DND-41 (cell line): ENCODE measurements at regions not wholly inside any gene's neighbourhood (a gene's known extent, or its start where the extent isn't known, plus 50 kb on each side); places are given as distances from the start of the nearest gene placed in this dataset.

Experiments used
- ATAC-seq: fragments of 200-7000 bp; cut with Tn5 transposase; 3 replicates; pipeline ENCODE4 v1.9.1; 2021; ENCODE audit warnings: low read depth; ENCODE audit not compliant: insufficient read depth
- DNase-seq: peaks from one replicate; pipeline ENCODE4 v3.0.0-alpha.2; 2020
- H2AFZ ChIP-seq: 2 replicates; pipeline ENCODE4 v1.6.0; 2012; ENCODE audit warnings: low read depth, low read length
- H3K27ac ChIP-seq: 2 replicates; pipeline ENCODE4 v1.5.1; 2012; ENCODE audit warnings: low read length, inconsistent platforms
- H3K27me3 ChIP-seq: fragments of 200-600 bp; sonication (generic); 2 replicates; pipeline ENCODE4 v1.6.0; 2012; ENCODE audit warnings: low read length, mild to moderate bottlenecking, inconsistent platforms; ENCODE audit not compliant: insufficient read depth, poor library complexity
- H3K36me3 ChIP-seq: 2 replicates; pipeline ENCODE4 v1.5.1; 2012; ENCODE audit warnings: low read length, inconsistent platforms; ENCODE audit not compliant: insufficient read depth
- H3K4me1 ChIP-seq: 2 replicates; pipeline ENCODE4 v1.5.1; 2012; ENCODE audit warnings: mild to moderate bottlenecking, low read length; ENCODE audit not compliant: insufficient read depth
- H3K4me2 ChIP-seq: 2 replicates; pipeline ENCODE4 v1.6.0; 2012; ENCODE audit warnings: mild to moderate bottlenecking, moderate library complexity, low read length, inconsistent platforms; ENCODE audit not compliant: insufficient read depth
- H3K4me3 ChIP-seq, 2 experiments: fragments of 200-600 bp in 1 of 2; shearing (Covaris generic) in 1 of 2; 2 replicates each; pipeline ENCODE4 v1.5.1; 2012 to 2016; ENCODE audit warnings: inconsistent platforms in 2 of 2, low read length in 2 of 2, mild to moderate bottlenecking in 2 of 2, low read depth in 1 of 2, moderate library complexity in 1 of 2
- H3K79me2 ChIP-seq: 2 replicates; pipeline ENCODE4 v1.6.0; 2012; ENCODE audit warnings: low read length, inconsistent platforms; ENCODE audit not compliant: insufficient read depth
- H3K9ac ChIP-seq: 2 replicates; pipeline ENCODE4 v1.6.0; 2012; ENCODE audit warnings: low read depth, mild to moderate bottlenecking, inconsistent platforms, low read length, moderate library complexity
- H3K9me3 ChIP-seq: 2 replicates; pipeline ENCODE4 v1.5.1; 2012; ENCODE audit warnings: low read length, moderate library complexity, mild to moderate bottlenecking, inconsistent platforms; ENCODE audit not compliant: insufficient read depth, severe bottlenecking
- H4K20me1 ChIP-seq: 2 replicates; pipeline ENCODE4 v1.6.0; 2012; ENCODE audit warnings: low read length; ENCODE audit not compliant: insufficient read depth
- CTCF ChIP-seq: IDR thresholded peaks from 2 replicates; pipeline ENCODE4 v1.5.1; 2012; ENCODE audit warnings: borderline replicate concordance, low read length, moderate library complexity, mild to moderate bottlenecking; ENCODE audit not compliant: poor library complexity, severe bottlenecking; ENCODE audit errors: extremely low read depth
- EZH2 ChIP-seq: IDR thresholded peaks from 3 replicates; pipeline ENCODE4 v1.6.1; 2012; ENCODE audit warnings: borderline replicate concordance, low read depth, mild to moderate bottlenecking, moderate library complexity, low read length, inconsistent platforms; ENCODE audit not compliant: severe bottlenecking

- Histone ChIP-seq H3K27me3 (no peaks in the 10 kb centered on the region), H3K4me1 (no peaks in the 10 kb centered on the region), H3K4me3 (no peak overlapping the region), H3K4me2 (no peak overlapping the region), H3K9ac (no peak overlapping the region), H4K20me1 (no peaks in the 10 kb centered on the region), H3K27ac (no peak overlapping the region), H3K79me2 (no peaks in the 10 kb centered on the region), H3K9me3 (no peaks in the 10 kb centered on the region), H2AFZ (no peak overlapping the region), H3K36me3 (no peaks in the 10 kb centered on the region)
- ATAC-seq (no peak), DNase-seq (no peak)
- TF ChIP-seq CTCF (no peak), EZH2 (no peak)
These were observed 180.4 kb downstream of the GAS1 start for GRCh38 chr9:86766912-86767311.

GRCh38 chr9:86766511-86766910 lies 180.8 kb downstream of the GAS1 start:
- no peak for TF ChIP-seq CTCF
- no peak for TF ChIP-seq EZH2
- Histone ChIP-seq H2AFZ (no peak overlapping the region), H3K9me3 (no peaks in the 10 kb centered on the region), H3K27me3 (no peaks in the 10 kb centered on the region), H3K79me2 (no peaks in the 10 kb centered on the region), H4K20me1 (no peaks in the 10 kb centered on the region), H3K27ac (no peak overlapping the region), H3K4me1 (no peaks in the 10 kb centered on the region), H3K9ac (no peak overlapping the region), H3K36me3 (no peaks in the 10 kb centered on the region), H3K4me2 (no peak overlapping the region), H3K4me3 (no peak overlapping the region)
- DNase-seq (no peak), ATAC-seq (no peak)

GRCh38 chr9:86765746-86766430 lies 181.4 kb downstream of the GAS1 start:
- ATAC-seq (no peak), DNase-seq (no peak)
- Histone ChIP-seq H2AFZ (no peak overlapping the region), H3K36me3 (no peaks in the 10 kb centered on the region), H3K9ac (no peak overlapping the region), H3K9me3 (no peaks in the 10 kb centered on the region), H3K4me2 (no peak overlapping the region), H4K20me1 (no peaks in the 10 kb centered on the region), H3K79me2 (no peaks in the 10 kb centered on the region), H3K4me1 (no peaks in the 10 kb centered on the region), H3K4me3 (no peak overlapping the region), H3K27me3 (no peaks in the 10 kb centered on the region), H3K27ac (no peak overlapping the region)
- TF ChIP-seq EZH2 (no peak), CTCF (no peak)

- DNase-seq (no peak), ATAC-seq (no peak)
- no peaks in the 10 kb centered on the region for H3K27me3 ChIP-seq
- H2AFZ ChIP-seq: no peak overlapping the region
- H3K27ac ChIP-seq: no peak overlapping the region
- no peak overlapping the region for H3K4me2 ChIP-seq
- H4K20me1 ChIP-seq: no peaks in the 10 kb centered on the region
- H3K9me3 ChIP-seq: no peaks in the 10 kb centered on the region
- H3K36me3 ChIP-seq: no peaks in the 10 kb centered on the region
- H3K4me3 ChIP-seq: no peak overlapping the region
- no peaks in the 10 kb centered on the region for H3K79me2 ChIP-seq
- TF ChIP-seq EZH2 (no peak), CTCF (no peak)
- no peaks in the 10 kb centered on the region for H3K4me1 ChIP-seq
- no peak overlapping the region for H3K9ac ChIP-seq
These were observed 182.5 kb downstream of the GAS1 start for GRCh38 chr9:86764671-86765343.
